OCI-LY3 (cell line): ENCODE measurements at regions not wholly inside any gene's neighbourhood (a gene's known extent, or its start where the extent isn't known, plus 50 kb on each side); places are given as distances from the start of the nearest gene placed in this dataset.

ENCODE experiments used
- CTCF ChIP-seq: fragments of 200-600, 300-600 bp; sonication (generic); IDR thresholded peaks from 2 replicates; pipeline ENCODE4 v1.5.1; 2014; ENCODE audit warnings: antibody characterized with exemption, low read length, low read depth
- EZH2phosphoT487 ChIP-seq: fragments of 200-600 bp; shearing (Covaris generic); IDR thresholded peaks from 2 replicates; pipeline ENCODE4 v1.6.1; 2018; ENCODE audit warnings: antibody characterized with exemption, mixed run types, low read depth

- TF ChIP-seq CTCF (no peak), EZH2phosphoT487 (no peak)
These were observed 103.4 kb upstream of the SGCD start for GRCh38 chr5:156223547-156223946.
